ENCODE measurements at regions not wholly inside any gene's neighbourhood (a gene's known extent, or its start where the extent isn't known, plus 50 kb on each side); places are given as distances from the start of the nearest gene placed in this dataset.

DNA sequence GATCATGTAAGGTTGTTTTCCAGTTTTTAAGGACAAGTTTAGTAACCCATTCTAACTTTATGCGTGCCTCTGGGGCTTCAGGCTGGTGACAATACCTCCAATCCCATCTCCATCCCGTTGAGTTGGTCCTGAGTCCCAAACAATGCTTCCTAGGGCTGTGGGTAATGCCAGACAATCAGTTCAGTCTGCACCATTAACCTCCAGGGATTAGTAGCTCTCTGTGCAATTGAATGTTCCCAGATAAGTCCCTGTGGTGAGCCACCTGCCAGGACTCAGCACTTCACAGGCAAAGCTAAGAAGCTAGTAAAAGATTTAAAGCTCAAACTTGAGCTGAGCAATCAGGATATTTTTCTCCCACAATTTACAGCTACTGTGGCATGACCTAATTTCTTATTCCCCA is 462.2 kb upstream of the PTBP2 start:
- TF ChIP-seq, protein P1, sequence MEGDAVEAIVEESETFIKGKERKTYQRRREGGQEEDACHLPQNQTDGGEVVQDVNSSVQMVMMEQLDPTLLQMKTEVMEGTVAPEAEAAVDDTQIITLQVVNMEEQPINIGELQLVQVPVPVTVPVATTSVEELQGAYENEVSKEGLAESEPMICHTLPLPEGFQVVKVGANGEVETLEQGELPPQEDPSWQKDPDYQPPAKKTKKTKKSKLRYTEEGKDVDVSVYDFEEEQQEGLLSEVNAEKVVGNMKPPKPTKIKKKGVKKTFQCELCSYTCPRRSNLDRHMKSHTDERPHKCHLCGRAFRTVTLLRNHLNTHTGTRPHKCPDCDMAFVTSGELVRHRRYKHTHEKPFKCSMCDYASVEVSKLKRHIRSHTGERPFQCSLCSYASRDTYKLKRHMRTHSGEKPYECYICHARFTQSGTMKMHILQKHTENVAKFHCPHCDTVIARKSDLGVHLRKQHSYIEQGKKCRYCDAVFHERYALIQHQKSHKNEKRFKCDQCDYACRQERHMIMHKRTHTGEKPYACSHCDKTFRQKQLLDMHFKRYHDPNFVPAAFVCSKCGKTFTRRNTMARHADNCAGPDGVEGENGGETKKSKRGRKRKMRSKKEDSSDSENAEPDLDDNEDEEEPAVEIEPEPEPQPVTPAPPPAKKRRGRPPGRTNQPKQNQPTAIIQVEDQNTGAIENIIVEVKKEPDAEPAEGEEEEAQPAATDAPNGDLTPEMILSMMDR (IDR thresholded peaks at IDR 0.05; ENCODE audit: insufficient read depth, low read length, poor library complexity, severe bottlenecking) = no peak
- no peak overlapping the region for H3K4me3 ChIP-seq (ENCODE audit: low read depth, low read length)
- H3K27me3 ChIP-seq (ENCODE audit: control insufficient read depth, insufficient read depth, low read length) = no peaks in the 10 kb centered on the region
- H3K36me3 ChIP-seq (ENCODE audit: control insufficient read depth, insufficient read depth, low read length) = no peaks in the 10 kb centered on the region
- DNase-seq (ENCODE audit: low read depth) = no peak

DNA sequence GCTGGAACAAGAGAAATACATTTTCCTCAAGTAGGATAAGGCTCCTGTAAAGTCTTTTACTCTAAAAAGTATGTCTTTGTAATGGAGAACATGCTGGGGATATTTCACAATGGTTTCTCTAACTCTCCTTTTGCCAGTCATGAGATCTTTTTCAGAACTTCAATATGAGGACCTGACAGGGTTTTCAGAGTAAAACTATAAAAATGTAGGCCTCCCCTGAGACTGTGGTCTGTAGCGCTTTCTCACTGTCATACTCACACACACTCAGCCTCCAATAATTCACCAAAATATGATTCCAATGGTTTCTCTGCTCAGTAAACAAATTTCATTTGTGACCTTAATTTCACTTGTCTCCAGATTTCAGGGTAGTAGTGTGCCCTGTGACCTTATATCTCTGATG is 440.1 kb upstream of the PTBP2 start:
- no peak for DNase-seq (ENCODE audit: low read depth)
- Histone ChIP-seq H3K36me3 (ENCODE audit: control insufficient read depth, insufficient read depth, low read length) (no peaks in the 10 kb centered on the region), H3K4me3 (ENCODE audit: low read depth, low read length) (no peak overlapping the region), H3K27me3 (ENCODE audit: control insufficient read depth, insufficient read depth, low read length) (no peaks in the 10 kb centered on the region)
- TF ChIP-seq, protein P1 (IDR thresholded peaks at IDR 0.05; ENCODE audit: insufficient read depth, low read length, poor library complexity, severe bottlenecking) = no peak

DNA sequence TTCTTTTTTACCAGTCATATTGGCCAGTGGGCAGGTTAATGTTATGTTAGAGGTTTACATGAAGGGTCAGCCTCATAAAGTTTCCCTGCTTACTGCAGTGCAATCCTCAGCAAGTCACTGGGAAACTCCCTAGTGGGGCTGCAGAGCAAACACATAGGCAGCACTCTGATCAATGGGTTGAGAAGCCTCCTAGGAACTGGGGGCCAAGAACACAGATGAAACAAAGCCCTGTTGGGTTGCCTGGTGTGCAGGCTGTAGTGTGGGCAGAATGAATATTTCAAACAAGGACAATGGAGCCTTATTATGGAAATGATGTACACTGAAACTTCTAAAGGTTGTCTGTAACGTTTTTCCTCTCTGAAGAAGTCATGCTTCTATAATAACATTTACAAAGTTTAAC is 431.6 kb upstream of the PTBP2 start:
- Histone ChIP-seq H3K4me3 (ENCODE audit: low read depth, low read length) (no peak overlapping the region), H3K36me3 (ENCODE audit: control insufficient read depth, insufficient read depth, low read length) (no peaks in the 10 kb centered on the region), H3K27me3 (ENCODE audit: control insufficient read depth, insufficient read depth, low read length) (no peaks in the 10 kb centered on the region)
- DNase-seq (ENCODE audit: low read depth) = no peak
- TF ChIP-seq, protein P1 (IDR thresholded peaks at IDR 0.05; ENCODE audit: insufficient read depth, low read length, poor library complexity, severe bottlenecking) = no peak

DNA sequence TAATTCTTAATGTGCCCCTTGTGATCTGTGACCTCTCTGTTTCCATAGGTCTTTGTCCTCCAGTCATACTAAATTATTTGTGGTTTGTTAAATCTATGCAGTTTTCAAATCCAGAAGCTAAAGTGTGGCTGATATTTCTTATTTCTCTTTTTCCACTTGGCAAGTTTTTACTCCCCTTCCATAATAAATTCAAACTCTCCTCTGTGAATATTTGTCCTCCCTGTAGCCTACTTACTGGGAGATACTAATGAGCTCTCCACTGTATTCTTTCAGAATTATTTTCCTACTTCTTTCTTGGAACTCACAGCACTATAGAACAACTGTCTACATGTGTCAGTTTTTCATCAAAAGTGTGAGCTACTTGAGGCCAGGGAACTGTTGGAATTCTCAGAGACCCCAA is 430.8 kb upstream of the PTBP2 start:
- Histone ChIP-seq H3K27me3 (ENCODE audit: control insufficient read depth, insufficient read depth, low read length) (no peaks in the 10 kb centered on the region), H3K36me3 (ENCODE audit: control insufficient read depth, insufficient read depth, low read length) (no peaks in the 10 kb centered on the region), H3K4me3 (ENCODE audit: low read depth, low read length) (no peak overlapping the region)
- TF ChIP-seq, protein P1 (IDR thresholded peaks at IDR 0.05; ENCODE audit: insufficient read depth, low read length, poor library complexity, severe bottlenecking) = no peak
- DNase-seq (ENCODE audit: low read depth) = no peak

DNA sequence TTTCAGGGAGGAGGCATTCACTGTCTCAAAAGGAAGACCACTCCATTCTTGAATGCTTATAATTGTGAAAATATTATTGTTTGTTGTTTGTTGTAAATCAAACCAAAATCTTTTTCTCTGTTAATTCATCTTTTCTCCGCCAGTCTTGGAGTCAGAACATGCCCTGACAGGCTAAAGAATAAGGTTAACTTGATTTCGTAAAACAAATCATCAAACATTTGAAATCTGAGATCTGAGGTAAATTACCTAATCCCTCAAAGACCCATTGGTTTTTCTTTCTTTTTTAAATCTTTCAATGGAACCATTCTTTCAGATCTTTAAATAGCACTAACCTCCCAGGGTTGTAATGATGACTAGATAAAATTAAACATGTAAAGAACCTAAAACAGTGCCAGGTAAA is 430.1 kb upstream of the PTBP2 start:
- H3K4me3 ChIP-seq (ENCODE audit: low read depth, low read length) = no peak overlapping the region
- TF ChIP-seq, protein P1 (IDR thresholded peaks at IDR 0.05; ENCODE audit: insufficient read depth, low read length, poor library complexity, severe bottlenecking) = no peak
- no peaks in the 10 kb centered on the region for H3K27me3 ChIP-seq (ENCODE audit: control insufficient read depth, insufficient read depth, low read length)
- no peak for DNase-seq (ENCODE audit: low read depth)
- H3K36me3 ChIP-seq (ENCODE audit: control insufficient read depth, insufficient read depth, low read length) = no peaks in the 10 kb centered on the region

DNA sequence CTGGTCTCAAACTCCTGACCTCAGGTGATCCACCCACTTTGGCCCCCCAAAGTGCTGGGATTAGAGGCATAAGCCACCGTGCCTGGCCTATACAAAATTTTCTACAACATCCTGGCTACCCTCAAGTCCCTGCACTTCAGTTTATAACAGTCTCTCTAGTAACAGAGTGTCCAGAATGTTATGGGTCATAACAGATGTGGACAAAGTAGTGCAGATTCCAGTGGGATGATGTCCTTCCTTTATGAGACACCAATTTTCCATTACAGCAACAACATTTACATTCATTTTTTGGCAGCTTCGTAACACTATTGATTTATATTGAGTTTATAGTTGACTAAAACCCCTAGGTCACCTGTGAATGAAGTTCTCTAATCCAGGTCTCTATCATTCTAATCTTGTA is 429.4 kb upstream of the PTBP2 start:
- no peak overlapping the region for H3K4me3 ChIP-seq (ENCODE audit: low read depth, low read length)
- H3K36me3 ChIP-seq (ENCODE audit: control insufficient read depth, insufficient read depth, low read length) = no peaks in the 10 kb centered on the region
- TF ChIP-seq, protein P1 (IDR thresholded peaks at IDR 0.05; ENCODE audit: insufficient read depth, low read length, poor library complexity, severe bottlenecking) = no peak
- no peaks in the 10 kb centered on the region for H3K27me3 ChIP-seq (ENCODE audit: control insufficient read depth, insufficient read depth, low read length)
- DNase-seq (ENCODE audit: low read depth) = no peak
